CD4-positive, CD25-positive, alpha-beta regulatory T cell (primary cell): ENCODE measurements at regions not wholly inside any gene's neighbourhood (a gene's known extent, or its start where the extent isn't known, plus 50 kb on each side); places are given as distances from the start of the nearest gene placed in this dataset.

Experiments used
- ATAC-seq, 2 donors: fragments of 150-1000 bp; cut with Tn5 transposase; one replicate each; pipeline ENCODE4 v1.10.0; 2021; ENCODE audit warnings: low read depth in 2 of 2, moderate number of reproducible peaks in 2 of 2, moderate library complexity in 1 of 2
- DNase-seq, 3 donors: peaks; one replicate each; pipeline versions ENCODE4 v3.0.0 to v3.0.0-alpha.2; 2012 to 2022; ENCODE audit warnings: mixed read lengths in 1 of 3
- H3K27ac ChIP-seq: one replicate; pipeline ENCODE4 v1.7.0; 2013; ENCODE audit warnings: mild to moderate bottlenecking, low read length; ENCODE audit not compliant: insufficient read depth, poor library complexity, severe bottlenecking
- H3K27me3 ChIP-seq: one replicate; pipeline ENCODE4 v1.7.0; 2013; ENCODE audit warnings: low read length; ENCODE audit not compliant: control insufficient read depth, insufficient read depth
- H3K36me3 ChIP-seq: one replicate; pipeline ENCODE4 v1.7.0; 2013; ENCODE audit warnings: mild to moderate bottlenecking, low read length, moderate library complexity; ENCODE audit not compliant: control insufficient read depth, insufficient read depth
- H3K4me1 ChIP-seq: 2 replicates; pipeline ENCODE4 v1.7.0; 2013; ENCODE audit warnings: mild to moderate bottlenecking, low read length; ENCODE audit not compliant: insufficient read depth, control insufficient read depth, poor library complexity, severe bottlenecking
- H3K4me3 ChIP-seq: one replicate; pipeline ENCODE4 v1.7.0; 2013; ENCODE audit warnings: low read depth, mild to moderate bottlenecking, low read length, moderate library complexity
- H3K9me3 ChIP-seq, 2 experiments: 1 replicate in 1 of 2; 2 replicates in 1 of 2; pipeline ENCODE4 v1.7.0; 2013; ENCODE audit warnings: low read length in 2 of 2, mild to moderate bottlenecking in 1 of 2, moderate library complexity in 1 of 2; ENCODE audit not compliant: control insufficient read depth in 2 of 2
- H3K27ac Mint-ChIP-seq, 3 donors: one replicate each; pipeline ENCODE4 v1.8.0; 2020 to 2022; ENCODE audit warnings: mild to moderate bottlenecking in 3 of 3, mixed read lengths in 3 of 3, moderate library complexity in 2 of 3
- H3K27me3 Mint-ChIP-seq: one replicate; pipeline ENCODE4 v1.8.0; 2022; ENCODE audit warnings: mild to moderate bottlenecking, mixed read lengths
- H3K36me3 Mint-ChIP-seq: one replicate; pipeline ENCODE4 v1.8.0; 2020; ENCODE audit warnings: mixed read lengths
- H3K4me1 Mint-ChIP-seq, 4 donors: one replicate each; pipeline ENCODE4 v1.8.0; 2020 to 2022; ENCODE audit warnings: mixed read lengths in 4 of 4, mild to moderate bottlenecking in 1 of 4
- H3K4me3 Mint-ChIP-seq, 4 donors: one replicate each; pipeline ENCODE4 v1.8.0; 2020 to 2022; ENCODE audit warnings: mild to moderate bottlenecking in 4 of 4, mixed read lengths in 4 of 4, moderate library complexity in 3 of 4
- H3K9me3 Mint-ChIP-seq, 7 donors: one replicate each; pipeline ENCODE4 v1.8.0; 2020 to 2022; ENCODE audit warnings: mixed read lengths in 7 of 7, mild to moderate bottlenecking in 3 of 7, moderate library complexity in 2 of 7

DNA sequence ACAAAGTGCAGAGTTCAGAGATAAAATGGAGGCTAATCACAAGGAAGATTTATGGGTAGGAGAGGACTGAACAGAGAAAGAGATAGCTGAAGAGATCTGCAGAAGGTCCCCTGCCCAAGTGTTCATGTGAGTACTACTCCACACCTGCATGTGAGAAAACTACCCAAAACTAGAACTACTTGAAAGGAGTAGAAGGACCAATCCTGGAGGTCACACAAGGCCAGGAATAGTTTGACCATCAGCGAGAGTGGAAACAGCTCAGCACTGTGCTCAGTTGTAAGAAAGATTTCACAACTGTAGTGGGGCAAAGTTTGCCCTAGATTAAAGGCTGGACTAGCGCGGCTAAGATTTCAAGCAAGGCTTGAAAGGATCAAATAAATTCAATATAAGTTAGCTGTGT is 422.7 kb upstream of the LCORL start:
- H3K4me1 Mint-ChIP-seq: no peaks in the 10 kb centered on the region
- Histone ChIP-seq H3K9me3 (no peaks in the 10 kb centered on the region), H3K27ac (no peak overlapping the region), H3K27me3 (no peaks in the 10 kb centered on the region), H3K4me3 (no peak overlapping the region), H3K36me3 (no peaks in the 10 kb centered on the region), H3K4me1 (no peaks in the 10 kb centered on the region)
- H3K27ac Mint-ChIP-seq: no peak overlapping the region
- H3K27me3 Mint-ChIP-seq: no peaks in the 10 kb centered on the region
- H3K9me3 Mint-ChIP-seq: peaks cover 0 to 17% (median 3%) of the 10 kb centered on the region in 7 donors
- ATAC-seq: no peak
- H3K4me3 Mint-ChIP-seq: no peak overlapping the region
- no peaks in the 10 kb centered on the region for H3K36me3 Mint-ChIP-seq
- no peak for DNase-seq

DNA sequence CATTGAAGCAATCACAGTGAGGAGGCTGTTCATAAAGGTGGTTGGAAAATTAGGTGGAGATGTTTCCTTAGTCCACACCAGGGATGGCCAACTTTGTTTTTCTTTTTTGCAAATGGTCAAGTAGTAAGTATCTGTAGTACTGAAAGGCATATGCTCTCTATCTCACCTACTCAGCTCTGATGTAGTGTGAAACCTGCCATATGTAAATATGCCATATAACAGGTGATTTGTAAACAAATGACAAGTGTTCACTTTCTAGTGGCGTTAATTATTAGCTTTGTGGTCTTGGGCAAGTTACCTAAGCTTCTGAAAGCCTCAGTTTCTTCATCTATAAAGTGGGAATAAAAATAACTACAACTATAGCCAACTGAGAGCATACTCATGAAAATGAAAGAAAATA is 421.4 kb upstream of the LCORL start:
- DNase-seq (no peak), ATAC-seq (no peak)
- Mint-ChIP-seq H3K4me3 (no peak overlapping the region), H3K27me3 (no peaks in the 10 kb centered on the region), H3K36me3 (no peaks in the 10 kb centered on the region), H3K9me3 (peaks cover 0 to 17% (median 3%) of the 10 kb centered on the region in 7 donors), H3K27ac (no peak overlapping the region), H3K4me1 (no peaks in the 10 kb centered on the region)
- Histone ChIP-seq H3K27me3 (no peaks in the 10 kb centered on the region), H3K9me3 (no peaks in the 10 kb centered on the region), H3K4me3 (no peak overlapping the region), H3K27ac (no peak overlapping the region), H3K4me1 (no peaks in the 10 kb centered on the region), H3K36me3 (no peaks in the 10 kb centered on the region)

DNA sequence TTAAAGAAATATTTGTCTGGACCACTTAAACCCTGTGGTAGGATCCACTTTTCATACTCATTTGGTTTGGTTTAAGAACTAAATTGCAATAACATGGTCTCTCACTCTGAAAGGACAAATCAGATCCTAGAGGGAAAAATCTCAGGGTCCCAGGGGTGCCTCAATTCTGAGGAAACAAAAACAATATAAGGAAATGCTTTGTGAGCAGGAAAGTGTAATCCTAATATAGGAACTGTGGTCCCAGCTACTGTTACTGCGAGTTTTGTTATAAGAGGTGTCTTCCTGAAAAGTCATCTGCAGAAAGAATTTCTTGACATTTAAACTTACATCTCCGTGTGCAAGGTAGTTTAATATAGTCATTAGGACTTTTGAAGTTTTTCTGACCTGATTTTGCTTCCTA is 420.1 kb upstream of the LCORL start:
- H3K36me3 Mint-ChIP-seq: no peaks in the 10 kb centered on the region
- Histone ChIP-seq H3K27ac (no peak overlapping the region), H3K36me3 (no peaks in the 10 kb centered on the region), H3K9me3 (no peaks in the 10 kb centered on the region), H3K27me3 (no peaks in the 10 kb centered on the region), H3K4me3 (no peak overlapping the region), H3K4me1 (no peaks in the 10 kb centered on the region)
- H3K27ac Mint-ChIP-seq: no peak overlapping the region
- no peaks in the 10 kb centered on the region for H3K27me3 Mint-ChIP-seq
- H3K9me3 Mint-ChIP-seq: peaks cover 0 to 17% (median 3%) of the 10 kb centered on the region in 7 donors
- ATAC-seq: no peak
- H3K4me3 Mint-ChIP-seq: no peak overlapping the region
- DNase-seq: no peak
- H3K4me1 Mint-ChIP-seq: no peaks in the 10 kb centered on the region

DNA sequence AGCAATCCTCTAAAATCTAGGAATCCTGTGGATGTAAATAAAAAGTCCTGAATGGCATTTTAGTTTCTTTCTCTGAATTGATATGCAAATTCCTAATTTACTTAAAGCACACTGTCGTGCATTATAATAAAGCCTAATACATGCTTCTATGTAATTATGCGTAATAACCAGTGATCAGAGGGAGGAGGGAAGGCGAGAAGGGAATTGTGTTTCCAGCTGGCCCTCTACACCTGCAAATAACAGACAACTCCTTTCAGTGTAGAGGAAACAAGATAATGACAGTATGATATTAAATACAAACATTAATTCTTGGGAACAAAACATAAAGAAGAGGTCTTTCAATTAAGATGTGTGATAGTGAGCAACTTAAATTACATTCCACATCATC is 419.6 kb upstream of the LCORL start:
- ATAC-seq (no peak), DNase-seq (no peak)
- Mint-ChIP-seq H3K9me3 (peaks cover 0 to 17% (median 3%) of the 10 kb centered on the region in 7 donors), H3K36me3 (no peaks in the 10 kb centered on the region), H3K4me1 (no peaks in the 10 kb centered on the region), H3K27me3 (no peaks in the 10 kb centered on the region), H3K27ac (no peak overlapping the region), H3K4me3 (no peak overlapping the region)
- H3K4me1 ChIP-seq: no peaks in the 10 kb centered on the region
- H3K27me3 ChIP-seq: no peaks in the 10 kb centered on the region
- no peaks in the 10 kb centered on the region for H3K9me3 ChIP-seq
- no peak overlapping the region for H3K27ac ChIP-seq
- no peaks in the 10 kb centered on the region for H3K36me3 ChIP-seq
- no peak overlapping the region for H3K4me3 ChIP-seq

DNA sequence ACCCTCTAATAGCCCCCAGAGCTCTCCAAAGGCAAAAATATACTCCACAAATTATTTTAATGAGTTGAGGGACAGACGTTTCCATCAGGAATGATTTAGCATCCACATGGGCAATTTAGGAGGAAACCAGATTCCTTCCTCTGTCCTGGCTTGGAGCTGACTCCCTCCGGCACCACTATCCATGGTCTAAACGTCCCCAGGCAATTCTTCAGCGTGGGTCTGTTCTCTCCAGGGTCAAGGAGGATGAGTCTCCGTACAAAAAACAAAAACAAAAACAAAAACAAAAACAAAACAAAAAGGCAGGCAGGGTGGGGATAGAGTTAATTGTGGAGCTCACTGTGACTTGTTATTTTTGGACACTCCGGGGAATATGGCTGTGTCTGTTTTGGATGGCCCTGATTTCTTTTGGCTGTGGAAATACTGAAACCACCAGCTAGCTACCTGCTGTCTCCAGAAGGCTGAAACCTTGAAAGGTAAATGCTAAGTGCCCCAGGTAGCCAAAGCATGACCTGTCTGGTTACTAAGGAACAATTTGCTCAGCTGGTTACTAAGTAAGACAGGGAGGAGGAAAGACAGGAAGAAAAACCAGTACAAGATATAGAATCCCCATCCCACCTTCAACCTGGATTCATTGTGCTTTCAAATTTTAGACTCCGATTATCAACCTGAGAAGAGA is 419.1 kb upstream of the LCORL start:
- no peak overlapping the region for H3K27ac Mint-ChIP-seq
- no peaks in the 10 kb centered on the region for H3K36me3 Mint-ChIP-seq
- peaks cover 0 to 14% (median 3%) of the 10 kb centered on the region in 7 donors for H3K9me3 Mint-ChIP-seq
- H3K27ac ChIP-seq: no peak overlapping the region
- H3K4me3 ChIP-seq: no peak overlapping the region
- no peaks in the 10 kb centered on the region for H3K4me1 Mint-ChIP-seq
- no peaks in the 10 kb centered on the region for H3K27me3 Mint-ChIP-seq
- no peaks in the 10 kb centered on the region for H3K36me3 ChIP-seq
- no peak for ATAC-seq
- H3K27me3 ChIP-seq: no peaks in the 10 kb centered on the region
- no peaks in the 10 kb centered on the region for H3K4me1 ChIP-seq
- no peak for DNase-seq
- H3K9me3 ChIP-seq: no peaks in the 10 kb centered on the region
- no peak overlapping the region for H3K4me3 Mint-ChIP-seq

DNA sequence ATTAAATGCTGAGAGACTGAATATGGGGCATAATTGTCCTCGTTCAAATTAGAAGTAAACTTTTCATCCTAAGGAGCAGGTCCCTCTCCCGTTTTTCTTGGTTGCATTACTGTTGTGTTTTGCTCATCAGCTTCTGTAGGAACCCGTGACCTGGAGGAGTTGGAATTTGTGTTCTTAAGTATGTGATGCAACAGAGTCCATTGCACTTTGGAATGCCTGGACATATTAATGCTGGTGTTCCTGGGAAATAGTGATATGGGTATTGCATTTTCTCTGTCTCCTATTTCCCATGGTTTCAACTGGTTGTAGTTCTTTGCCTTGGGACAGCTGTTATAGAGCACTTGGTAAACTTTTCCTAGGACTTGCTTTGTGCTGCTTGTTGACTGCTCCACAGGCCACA is 417.8 kb upstream of the LCORL start:
- H3K27me3 Mint-ChIP-seq: no peaks in the 10 kb centered on the region

DNA sequence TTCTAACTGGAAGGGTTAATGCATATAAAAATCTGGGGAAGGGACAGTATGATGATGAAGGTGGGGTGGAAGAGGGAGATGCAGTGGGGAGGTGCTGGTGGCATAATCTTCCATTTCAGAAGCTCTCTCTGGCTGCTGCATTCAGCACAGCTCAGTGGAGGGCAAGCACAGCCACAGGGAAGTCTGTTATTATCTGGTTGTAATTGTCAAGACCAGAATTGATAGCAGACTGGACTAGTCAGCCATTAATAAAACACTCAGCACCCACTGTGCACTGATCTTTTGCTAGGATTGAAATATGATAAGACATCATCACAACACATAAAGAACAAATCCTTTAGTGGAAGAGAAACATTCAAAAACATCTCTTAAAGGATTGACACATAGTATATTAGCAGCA is 414.2 kb upstream of the LCORL start:
- H3K4me1 ChIP-seq: no peaks in the 10 kb centered on the region
- H3K4me3 ChIP-seq: no peak overlapping the region
- ATAC-seq (no peak), DNase-seq (no peak)
- H3K9me3 ChIP-seq: no peaks in the 10 kb centered on the region
- Mint-ChIP-seq H3K4me3 (no peak overlapping the region), H3K36me3 (no peaks in the 10 kb centered on the region), H3K27ac (no peak overlapping the region), H3K4me1 (no peaks in the 10 kb centered on the region), H3K27me3 (no peaks in the 10 kb centered on the region), H3K9me3 (peaks cover 0 to 6% (median 1%) of the 10 kb centered on the region in 7 donors)
- H3K36me3 ChIP-seq: no peaks in the 10 kb centered on the region
- no peaks in the 10 kb centered on the region for H3K27me3 ChIP-seq
- H3K27ac ChIP-seq: no peak overlapping the region

More for the DNA sequence above, 417.8 kb upstream of the LCORL start:
- no peaks in the 10 kb centered on the region for H3K36me3 ChIP-seq
- Mint-ChIP-seq H3K9me3 (peaks cover 0 to 5% (median 1%) of the 10 kb centered on the region in 7 donors), H3K27ac (no peak overlapping the region), H3K36me3 (no peaks in the 10 kb centered on the region), H3K4me3 (no peak overlapping the region), H3K4me1 (no peaks in the 10 kb centered on the region)
- no peak overlapping the region for H3K4me3 ChIP-seq
- no peaks in the 10 kb centered on the region for H3K9me3 ChIP-seq
- H3K4me1 ChIP-seq: no peaks in the 10 kb centered on the region
- H3K27me3 ChIP-seq: no peaks in the 10 kb centered on the region
- H3K27ac ChIP-seq: no peak overlapping the region
- DNase-seq (no peak), ATAC-seq (no peak)

DNA sequence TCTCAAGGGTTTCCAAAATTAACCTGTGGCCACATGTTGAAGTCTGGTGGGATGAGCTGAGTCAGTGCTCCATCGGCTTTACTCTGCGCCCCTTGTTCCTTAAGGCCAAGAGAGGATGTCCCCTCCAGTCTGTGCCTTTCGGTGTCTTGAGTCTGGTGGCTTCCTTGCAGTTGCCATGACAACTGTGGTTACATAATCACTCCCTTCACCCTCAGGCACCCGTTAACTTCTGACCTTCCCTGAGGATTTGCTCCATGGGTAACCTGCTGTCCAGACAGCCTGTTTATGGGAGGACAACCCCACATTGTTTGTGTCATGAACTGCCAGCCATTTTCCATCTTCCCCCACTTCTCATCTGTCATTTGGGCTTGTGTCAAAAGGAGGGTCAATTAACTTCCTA is 401.1 kb upstream of the LCORL start:
- H3K9me3 Mint-ChIP-seq: peaks cover 0 to 5% (median 1%) of the 10 kb centered on the region in 7 donors
- H3K4me1 ChIP-seq: no peaks in the 10 kb centered on the region
- no peak overlapping the region for H3K4me3 Mint-ChIP-seq
- no peaks in the 10 kb centered on the region for H3K9me3 ChIP-seq
- DNase-seq (no peak), ATAC-seq (no peak)
- H3K27me3 ChIP-seq: no peaks in the 10 kb centered on the region
- no peak overlapping the region for H3K4me3 ChIP-seq
- no peak overlapping the region for H3K27ac Mint-ChIP-seq
- H3K36me3 Mint-ChIP-seq: no peaks in the 10 kb centered on the region
- H3K36me3 ChIP-seq: no peaks in the 10 kb centered on the region
- H3K27ac ChIP-seq: no peak overlapping the region
- H3K27me3 Mint-ChIP-seq: no peaks in the 10 kb centered on the region
- no peaks in the 10 kb centered on the region for H3K4me1 Mint-ChIP-seq
